Gastroesophageal sphincter (tissue), 4 donors: ENCODE measurements at regions not wholly inside any gene's neighbourhood (a gene's known extent, or its start where the extent isn't known, plus 50 kb on each side); places are given as distances from the start of the nearest gene placed in this dataset.

Source experiments
- ATAC-seq: fragments of 150-250 bp; one replicate; pipeline ENCODE4 v1.9.1; 2016; ENCODE audit warnings: mild to moderate bottlenecking, moderate library complexity
- H3K27ac ChIP-seq, 4 donors: fragments of 200-600 bp; sonication (generic) in 3 of 4; 1 replicate in 3 of 4; 2 replicates in 1 of 4; pipeline ENCODE4 v1.5.1; 2016 to 2019
- H3K27me3 ChIP-seq: fragments of 200-600 bp; sonication (generic); one replicate; pipeline ENCODE4 v1.5.1; 2019
- H3K36me3 ChIP-seq, 2 donors: fragments of 200-600 bp; sonication (generic); one replicate each; pipeline ENCODE4 v1.5.1; 2019; ENCODE audit warnings: control low read depth in 1 of 2
- H3K4me1 ChIP-seq, 3 donors: fragments of 200-600 bp; sonication (generic); 1 replicate in 2 of 3; 2 replicates in 1 of 3; pipeline ENCODE4 v1.5.1; 2016 to 2019; ENCODE audit warnings: control low read depth in 2 of 3
- H3K4me3 ChIP-seq, 2 donors: fragments of 200-600 bp; sonication (generic); one replicate each; pipeline ENCODE4 v1.5.1; 2019; ENCODE audit warnings: mild to moderate bottlenecking in 1 of 2, moderate library complexity in 1 of 2
- H3K9me3 ChIP-seq, 3 donors: fragments of 200-600 bp; sonication (generic); one replicate each; pipeline ENCODE4 v1.5.1; 2017 to 2019; ENCODE audit warnings: control low read depth in 2 of 3
- EP300 ChIP-seq: sonication (generic); formaldehyde crosslinking; IDR thresholded peaks from one replicate; pipeline ENCODE4 v1.6.1; 2017; ENCODE audit warnings: antibody characterized with exemption, mild to moderate bottlenecking
- POLR2A ChIP-seq, 2 donors: fragments of 450-650 bp; IDR thresholded peaks; one replicate each; pipeline ENCODE4 v1.6.1; 2017; ENCODE audit warnings: antibody characterized with exemption in 2 of 2, mild to moderate bottlenecking in 2 of 2, moderate library complexity in 1 of 2
- POLR2AphosphoS5 ChIP-seq: sonication (generic); formaldehyde crosslinking; IDR thresholded peaks from one replicate; pipeline ENCODE4 v1.6.1; 2017; ENCODE audit warnings: antibody characterized with exemption
- WGBS, 2 donors: methylation state at CpG; one replicate each; pipeline ENCODE4 v1.1.5; 2018; ENCODE audit warnings: low coverage in 1 of 2; 5-methylcytosine and 5-hydroxymethylcytosine counted together
- TF ChIP-seq, protein P1 (sequence below), 4 experiments: fragments of 200-600 bp in 2 of 4; fragments of 450-650 bp in 2 of 4; sonication (generic) in 1 of 4; IDR thresholded peaks; one replicate each; pipeline ENCODE4 v1.5.1; 2017 to 2019; ENCODE audit warnings: antibody characterized with exemption in 4 of 4, mild to moderate bottlenecking in 2 of 4, moderate library complexity in 2 of 4

- Histone ChIP-seq H3K27ac (no peak overlapping the region), H3K36me3 (no peaks in the 10 kb centered on the region), H3K4me1 (no peaks in the 10 kb centered on the region), H3K27me3 (no peaks in the 10 kb centered on the region), H3K4me3 (no peak overlapping the region), H3K9me3 (no peaks in the 10 kb centered on the region)
- ATAC-seq = no peak
- 53 to 68% methylated on average over 3 of the region's 3 CpGs for WGBS, 2 donors
- TF ChIP-seq POLR2AphosphoS5 (no peak), EP300 (no peak), POLR2A (IDR thresholded peaks at IDR 0.05) (no peak)
- TF ChIP-seq, protein P1, sequence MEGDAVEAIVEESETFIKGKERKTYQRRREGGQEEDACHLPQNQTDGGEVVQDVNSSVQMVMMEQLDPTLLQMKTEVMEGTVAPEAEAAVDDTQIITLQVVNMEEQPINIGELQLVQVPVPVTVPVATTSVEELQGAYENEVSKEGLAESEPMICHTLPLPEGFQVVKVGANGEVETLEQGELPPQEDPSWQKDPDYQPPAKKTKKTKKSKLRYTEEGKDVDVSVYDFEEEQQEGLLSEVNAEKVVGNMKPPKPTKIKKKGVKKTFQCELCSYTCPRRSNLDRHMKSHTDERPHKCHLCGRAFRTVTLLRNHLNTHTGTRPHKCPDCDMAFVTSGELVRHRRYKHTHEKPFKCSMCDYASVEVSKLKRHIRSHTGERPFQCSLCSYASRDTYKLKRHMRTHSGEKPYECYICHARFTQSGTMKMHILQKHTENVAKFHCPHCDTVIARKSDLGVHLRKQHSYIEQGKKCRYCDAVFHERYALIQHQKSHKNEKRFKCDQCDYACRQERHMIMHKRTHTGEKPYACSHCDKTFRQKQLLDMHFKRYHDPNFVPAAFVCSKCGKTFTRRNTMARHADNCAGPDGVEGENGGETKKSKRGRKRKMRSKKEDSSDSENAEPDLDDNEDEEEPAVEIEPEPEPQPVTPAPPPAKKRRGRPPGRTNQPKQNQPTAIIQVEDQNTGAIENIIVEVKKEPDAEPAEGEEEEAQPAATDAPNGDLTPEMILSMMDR (IDR thresholded peaks at IDR 0.05) = no peak
Observed at GRCh38 chr4:23311983-23312382, 577.9 kb downstream of the PPARGC1A start.

DNA sequence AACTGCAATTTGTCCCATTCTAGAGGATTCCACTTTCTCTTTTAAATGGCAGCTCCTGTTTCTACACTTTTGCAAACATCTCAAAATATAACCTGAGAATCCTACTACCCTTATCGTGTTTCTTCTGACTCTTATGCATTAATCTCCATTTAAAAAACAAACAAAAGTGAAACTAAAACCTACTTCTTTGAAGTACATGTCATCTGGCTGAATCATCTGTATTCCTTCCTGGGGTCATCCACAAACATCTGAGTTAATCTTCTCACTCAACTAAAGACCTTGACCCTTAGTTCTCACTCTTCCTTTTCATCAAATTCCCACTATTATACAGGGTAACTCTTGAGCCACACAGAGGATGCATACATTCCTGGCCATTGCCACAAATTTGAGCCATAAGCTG lies 584.8 kb downstream of the PPARGC1A start:
- H3K27me3 ChIP-seq = no peaks in the 10 kb centered on the region
- TF ChIP-seq, protein P1 (IDR thresholded peaks at IDR 0.05) = no peak
- no peak for TF ChIP-seq POLR2AphosphoS5
- ATAC-seq = no peak
- no peak overlapping the region for H3K27ac ChIP-seq
- no peak overlapping the region for H3K4me3 ChIP-seq
- H3K9me3 ChIP-seq = no peaks in the 10 kb centered on the region
- 29 to 30% methylated on average over 1 of the region's 1 CpG for WGBS, 2 donors
- no peaks in the 10 kb centered on the region for H3K36me3 ChIP-seq
- no peaks in the 10 kb centered on the region for H3K4me1 ChIP-seq

- 67 to 82% methylated on average over 1 of the region's 1 CpG for WGBS, 2 donors
- Histone ChIP-seq H3K27me3 (no peaks in the 10 kb centered on the region), H3K4me1 (no peaks in the 10 kb centered on the region), H3K4me3 (no peak overlapping the region), H3K9me3 (no peaks in the 10 kb centered on the region), H3K27ac (no peak overlapping the region), H3K36me3 (no peaks in the 10 kb centered on the region)
- ATAC-seq = no peak
- no peak for TF ChIP-seq POLR2A (IDR thresholded peaks at IDR 0.05)
- no peak for TF ChIP-seq POLR2AphosphoS5
- TF ChIP-seq, protein P1 (IDR thresholded peaks at IDR 0.05) = no peak
- no peak for TF ChIP-seq EP300
Observed at GRCh38 chr4:23298371-23298770, 591.5 kb downstream of the PPARGC1A start.

DNA sequence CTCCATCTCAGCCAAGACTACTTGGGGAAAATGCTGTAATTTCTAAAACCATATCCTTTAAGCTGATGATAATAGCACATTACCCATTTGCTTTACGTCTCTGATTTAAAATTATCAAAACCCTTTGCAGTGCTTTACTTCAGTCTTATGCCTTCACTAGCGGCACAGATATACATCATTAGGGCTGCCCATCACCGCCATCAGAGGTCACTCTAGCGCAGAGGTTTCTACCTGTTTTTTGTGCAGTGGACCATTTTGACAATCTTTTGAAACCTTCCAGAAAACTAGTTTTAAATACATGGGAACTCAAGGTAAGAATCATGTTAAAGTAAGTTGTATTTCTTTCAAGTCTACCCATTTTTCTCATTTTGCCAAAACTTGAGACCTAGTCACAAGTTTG lies 592.5 kb downstream of the PPARGC1A start:
- Histone ChIP-seq H3K36me3 (no peaks in the 10 kb centered on the region), H3K9me3 (no peaks in the 10 kb centered on the region), H3K4me1 (no peaks in the 10 kb centered on the region), H3K27me3 (no peaks in the 10 kb centered on the region), H3K4me3 (no peak overlapping the region), H3K27ac (no peak overlapping the region)
- no peak for ATAC-seq
- no peak for TF ChIP-seq EP300
- no peak for TF ChIP-seq POLR2A (IDR thresholded peaks at IDR 0.05)
- TF ChIP-seq POLR2AphosphoS5 = no peak
- TF ChIP-seq, protein P1 (IDR thresholded peaks at IDR 0.05) = no peak
- 74 to 95% methylated on average over 3 to 4 of the region's 4 CpGs for WGBS, 2 donors

DNA sequence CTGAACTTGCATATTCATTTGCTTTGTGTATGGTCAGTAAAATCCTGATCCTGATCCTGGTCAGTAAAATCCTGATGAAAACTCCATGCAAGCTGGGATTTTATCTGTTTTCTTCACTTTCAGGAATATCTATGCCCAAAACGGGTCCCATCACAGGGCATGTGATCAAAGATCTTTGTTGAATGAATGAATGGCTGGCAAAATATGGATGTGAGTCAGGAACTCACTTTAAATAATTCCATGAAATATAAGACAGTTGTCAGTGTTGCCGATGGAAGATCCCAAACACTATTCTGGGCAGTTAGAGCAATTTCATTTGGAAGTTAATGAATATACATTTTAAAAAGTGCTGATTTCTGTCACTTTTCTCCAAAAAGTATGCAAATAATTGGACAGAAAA lies 598.4 kb downstream of the GBA3 start:
- no peak overlapping the region for H3K27ac ChIP-seq
- TF ChIP-seq, protein P1 (IDR thresholded peaks at IDR 0.05) = no peak
- TF ChIP-seq POLR2AphosphoS5 = no peak
- H3K4me3 ChIP-seq = no peak overlapping the region
- H3K36me3 ChIP-seq = no peaks in the 10 kb centered on the region
- H3K27me3 ChIP-seq = no peaks in the 10 kb centered on the region
- H3K9me3 ChIP-seq = peaks cover 0 to 6% (median 0%) of the 10 kb centered on the region in 3 donors
- H3K4me1 ChIP-seq = no peaks in the 10 kb centered on the region
- 64 to 73% methylated on average over 2 of the region's 2 CpGs for WGBS, 2 donors
- no peak for ATAC-seq
